ENCODE measurements at regions not wholly inside any gene's neighbourhood (a gene's known extent, or its start where the extent isn't known, plus 50 kb on each side); places are given as distances from the start of the nearest gene placed in this dataset.
A peak's percentile ranks its signal among the peaks of the same experiment; 100 is the strongest.

DNA sequence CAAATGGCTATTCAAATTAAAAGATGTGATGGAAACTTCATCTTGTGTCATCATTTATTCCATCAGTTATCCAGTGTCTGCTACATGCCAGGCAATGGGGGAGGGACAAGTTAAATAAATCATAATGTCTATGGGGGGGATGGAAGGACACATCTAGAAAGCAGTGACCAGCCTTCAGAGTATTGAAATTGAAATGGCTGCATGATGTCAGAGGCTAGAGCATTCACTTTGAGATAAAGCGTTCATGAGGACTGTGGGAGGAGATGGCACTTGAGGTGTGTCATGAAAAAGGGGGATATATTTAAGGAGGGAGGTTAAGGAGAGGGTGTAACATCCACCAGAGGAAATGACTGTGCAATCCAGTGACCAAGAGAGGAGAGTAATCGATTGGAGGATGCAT, 50.6 kb downstream of the SLIT2 start:
- no peak overlapping the region for H3K4me3 ChIP-seq (ENCODE audit: insufficient read depth, low read depth, low read length)
- no peaks in the 10 kb centered on the region for H3K27me3 ChIP-seq (ENCODE audit: control insufficient read depth, insufficient read depth, low read length)
- no peaks in the 10 kb centered on the region for H3K36me3 ChIP-seq (replicated peaks; ENCODE audit: control insufficient read depth, insufficient read depth, low read length)
- DNase-seq: no peak

DNA sequence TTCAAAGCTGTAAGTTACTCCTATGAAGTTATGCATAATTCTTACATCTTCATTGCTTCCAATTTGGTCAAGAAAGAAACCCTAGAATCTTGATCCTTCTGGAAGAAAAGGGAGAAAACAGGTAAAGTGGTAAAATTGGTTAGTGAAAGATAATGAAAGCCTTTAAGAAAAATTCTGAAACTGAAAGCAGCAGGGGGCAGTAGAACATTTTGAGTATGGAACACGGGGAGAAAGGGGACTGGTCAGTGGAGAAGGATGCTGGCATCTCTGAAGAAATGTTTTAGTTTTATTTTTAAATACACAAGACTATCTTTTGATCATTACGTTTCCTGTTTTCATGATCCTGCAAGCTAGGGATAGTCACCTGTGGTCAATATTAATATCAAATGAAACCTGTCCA, 54.3 kb downstream of the SLIT2 start:
- Histone ChIP-seq H3K36me3 (replicated peaks; ENCODE audit: control insufficient read depth, insufficient read depth, low read length) (no peaks in the 10 kb centered on the region), H3K4me3 (ENCODE audit: insufficient read depth, low read depth, low read length) (no peak overlapping the region), H3K27me3 (ENCODE audit: control insufficient read depth, insufficient read depth, low read length) (no peaks in the 10 kb centered on the region)
- no peak for DNase-seq

DNA sequence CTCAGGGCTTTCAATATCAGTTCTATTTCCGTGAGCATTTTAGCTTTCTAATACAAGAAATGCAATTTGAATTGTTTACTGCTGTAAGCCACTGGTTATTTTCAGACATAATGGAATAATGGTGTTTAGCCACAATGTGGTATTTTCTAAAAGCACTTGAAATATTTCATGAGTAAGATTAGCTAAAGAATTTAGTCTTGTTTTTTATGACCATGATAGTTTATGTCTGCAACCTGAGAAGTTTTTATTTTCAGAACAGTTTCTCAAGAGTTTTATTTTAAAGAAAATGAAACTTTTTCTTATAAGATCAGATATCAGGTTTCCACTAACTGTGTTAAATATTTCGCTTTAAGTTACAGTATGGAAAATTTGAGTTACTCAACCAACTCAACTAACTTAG, 60.2 kb downstream of the SLIT2 start:
- DNase-seq: no peak
- Histone ChIP-seq H3K27me3 (ENCODE audit: control insufficient read depth, insufficient read depth, low read length) (no peaks in the 10 kb centered on the region), H3K4me3 (ENCODE audit: insufficient read depth, low read depth, low read length) (no peak overlapping the region), H3K36me3 (replicated peaks; ENCODE audit: control insufficient read depth, insufficient read depth, low read length) (no peaks in the 10 kb centered on the region)

DNA sequence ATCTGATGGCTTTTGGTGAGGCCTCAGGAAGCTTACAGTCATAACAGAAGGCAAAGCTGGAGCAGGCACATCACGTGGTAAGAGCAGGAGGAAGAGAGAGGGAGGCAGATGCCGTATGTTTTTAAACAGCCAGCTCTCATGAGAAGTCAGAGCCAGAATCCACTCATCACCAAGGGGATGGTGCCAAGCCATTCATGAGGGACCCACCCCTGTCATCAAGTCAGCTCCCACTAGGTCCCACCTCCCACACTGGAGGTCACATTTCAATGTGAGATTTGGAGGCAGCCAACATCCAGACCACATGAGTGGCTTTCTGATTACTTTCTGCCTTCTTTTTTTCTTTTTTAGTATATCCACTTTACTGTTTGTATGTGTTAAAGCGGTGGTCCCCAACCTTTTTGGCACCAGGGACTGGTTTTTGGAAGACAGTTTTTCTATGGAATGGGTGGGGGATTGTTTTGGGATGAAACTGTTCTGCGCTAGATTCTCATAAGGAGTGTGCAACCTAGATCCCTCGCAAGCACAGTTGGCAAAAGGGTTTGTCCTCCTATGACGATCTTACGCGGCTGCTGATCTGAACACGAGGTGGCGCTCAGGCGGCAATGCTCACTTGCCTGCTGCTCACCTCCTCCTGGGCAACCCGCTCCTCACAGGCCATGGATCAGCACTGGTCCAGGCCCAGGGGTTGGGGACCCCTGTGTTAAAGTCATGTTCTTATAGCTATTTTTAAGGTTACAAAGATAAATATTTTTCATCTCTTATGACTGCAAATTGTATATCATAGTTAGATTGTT, 61.7 kb downstream of the SLIT2 start:
- Histone ChIP-seq H3K36me3 (replicated peaks; ENCODE audit: control insufficient read depth, insufficient read depth, low read length) (no peaks in the 10 kb centered on the region), H3K4me3 (ENCODE audit: insufficient read depth, low read depth, low read length) (no peak overlapping the region), H3K27me3 (ENCODE audit: control insufficient read depth, insufficient read depth, low read length) (no peaks in the 10 kb centered on the region)
- peak; percentile 36 for DNase-seq

DNA sequence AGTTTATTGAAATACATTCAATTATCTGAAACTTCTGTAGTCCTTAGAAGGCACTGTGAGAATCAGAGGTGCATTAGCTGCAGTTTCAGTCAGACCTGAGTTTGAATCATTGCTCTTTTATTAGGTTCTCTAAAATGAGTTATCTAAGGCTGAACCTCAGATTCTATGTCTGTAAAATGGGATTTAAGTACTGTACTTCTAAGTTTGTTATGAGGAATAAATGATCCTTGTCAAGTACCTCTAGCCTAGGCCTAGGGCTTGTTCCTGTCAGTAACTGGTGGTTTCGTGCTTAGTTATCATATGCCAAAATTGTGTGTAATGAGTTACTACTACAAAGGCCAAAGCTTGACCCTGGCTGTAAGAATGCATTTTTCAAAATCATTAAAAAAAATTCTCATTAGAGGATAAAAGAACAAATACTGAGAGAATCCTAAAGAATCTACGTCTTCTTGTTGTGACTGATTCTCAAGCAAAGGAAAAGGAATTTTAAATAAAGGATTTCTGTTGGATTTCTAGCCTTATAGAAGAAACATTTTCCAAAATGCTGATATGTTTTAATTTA, 65.8 kb downstream of the SLIT2 start:
- no peak for DNase-seq
- Histone ChIP-seq H3K36me3 (replicated peaks; ENCODE audit: control insufficient read depth, insufficient read depth, low read length) (no peaks in the 10 kb centered on the region), H3K4me3 (ENCODE audit: insufficient read depth, low read depth, low read length) (no peak overlapping the region), H3K27me3 (ENCODE audit: control insufficient read depth, insufficient read depth, low read length) (no peaks in the 10 kb centered on the region)

DNA sequence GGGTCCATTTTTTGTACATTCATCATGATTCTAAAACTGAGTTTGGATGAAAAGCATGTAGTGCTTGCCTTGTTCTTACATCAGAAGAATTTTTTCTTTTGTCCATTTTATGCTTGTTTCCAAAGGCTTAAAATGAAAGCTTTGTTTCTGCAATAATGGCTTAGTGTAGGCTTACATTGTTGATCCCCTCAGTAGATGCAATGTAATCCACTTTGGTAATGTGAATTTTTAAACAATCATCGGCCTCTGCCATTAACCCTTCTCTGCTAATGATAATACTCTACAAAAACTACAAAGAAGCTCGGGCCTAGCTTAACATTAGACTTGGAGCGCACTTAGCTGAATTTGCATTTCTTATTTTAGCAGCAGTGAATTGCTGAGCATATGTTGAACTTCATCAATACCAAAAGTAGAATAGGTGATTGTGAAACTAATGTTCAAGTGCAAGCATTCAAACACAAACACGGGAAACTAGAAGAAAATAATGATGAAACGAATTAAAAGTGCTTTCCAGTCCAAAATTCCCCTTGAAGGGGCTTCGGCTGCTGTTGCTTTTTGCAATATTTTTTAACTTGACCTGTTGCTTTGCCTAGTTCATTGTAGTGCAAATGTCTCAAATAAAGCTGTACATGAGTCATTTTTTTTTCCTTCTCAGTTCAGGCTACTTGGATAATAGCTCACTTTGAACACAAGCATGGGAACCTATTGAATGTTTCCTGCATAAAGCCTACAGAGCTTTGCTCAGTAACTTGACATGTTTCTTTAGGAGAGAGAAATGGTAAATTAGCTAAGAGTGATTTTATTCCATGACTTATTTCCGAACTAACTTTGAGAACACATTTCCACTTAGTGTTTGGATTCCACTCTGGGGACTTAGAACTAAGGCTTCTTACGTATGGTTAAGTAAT, 66.5 kb downstream of the SLIT2 start:
- H3K4me3 ChIP-seq (ENCODE audit: insufficient read depth, low read depth, low read length): no peak overlapping the region
- no peak for DNase-seq
- H3K27me3 ChIP-seq (ENCODE audit: control insufficient read depth, insufficient read depth, low read length): no peaks in the 10 kb centered on the region
- H3K36me3 ChIP-seq (replicated peaks; ENCODE audit: control insufficient read depth, insufficient read depth, low read length): no peaks in the 10 kb centered on the region

DNA sequence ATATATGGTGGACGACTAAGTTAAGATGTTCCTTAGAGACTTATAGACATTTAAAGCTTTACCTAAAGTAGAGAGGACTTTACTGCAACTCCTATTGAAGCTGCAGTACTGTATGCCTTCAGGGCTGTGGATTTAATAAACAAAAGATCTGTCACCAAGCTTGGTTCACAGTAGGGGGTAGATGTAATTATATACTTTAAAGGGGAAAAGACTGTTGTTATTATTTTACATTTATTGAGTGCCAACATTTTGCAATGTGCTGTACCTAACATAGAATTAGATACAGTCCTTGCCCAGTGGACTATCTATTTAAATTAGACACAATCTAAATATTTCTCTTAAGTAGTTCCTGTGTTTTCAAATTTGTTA, 67.2 kb downstream of the SLIT2 start:
- no peak for DNase-seq
- Histone ChIP-seq H3K36me3 (replicated peaks; ENCODE audit: control insufficient read depth, insufficient read depth, low read length) (no peaks in the 10 kb centered on the region), H3K4me3 (ENCODE audit: insufficient read depth, low read depth, low read length) (no peak overlapping the region), H3K27me3 (ENCODE audit: control insufficient read depth, insufficient read depth, low read length) (no peaks in the 10 kb centered on the region)

DNA sequence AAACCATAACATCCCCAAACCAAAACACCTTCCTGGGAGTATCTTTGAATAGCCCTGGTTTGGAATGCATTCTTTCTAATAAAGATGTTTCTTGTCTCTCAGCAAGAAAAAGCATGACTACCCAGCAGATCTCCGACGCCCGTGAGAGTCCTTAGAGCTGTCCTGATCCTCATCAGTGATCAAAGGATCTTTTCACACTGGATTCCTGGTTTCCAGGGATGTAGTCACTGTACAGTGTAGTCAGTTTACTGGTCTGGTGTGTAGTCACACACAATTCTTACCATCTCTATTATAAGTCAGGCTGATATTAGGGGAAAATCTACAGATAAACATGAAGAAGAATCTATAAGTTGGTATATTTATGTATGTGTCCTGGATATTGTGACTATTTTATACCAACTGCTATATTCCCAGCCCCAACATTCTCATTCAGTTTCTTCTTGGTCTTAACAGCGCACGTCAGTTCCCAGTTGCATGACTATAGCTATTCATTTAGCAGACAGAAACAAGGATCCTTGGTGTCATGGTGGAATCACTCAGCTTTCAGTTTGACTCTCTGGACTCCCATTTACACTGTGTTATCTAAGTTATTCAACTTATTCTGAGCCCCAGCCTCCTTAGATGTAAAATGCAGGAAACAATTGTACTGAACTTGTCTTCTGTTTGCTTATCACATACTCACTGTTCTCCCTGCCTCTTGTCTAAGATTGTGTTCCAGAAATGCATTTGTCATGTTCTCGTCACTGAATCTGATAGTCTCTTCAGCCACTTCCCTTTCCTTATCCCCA, 68.3 kb downstream of the SLIT2 start:
- DNase-seq: no peak
- no peak overlapping the region for H3K4me3 ChIP-seq (ENCODE audit: insufficient read depth, low read depth, low read length)
- H3K36me3 ChIP-seq (replicated peaks; ENCODE audit: control insufficient read depth, insufficient read depth, low read length): no peaks in the 10 kb centered on the region
- H3K27me3 ChIP-seq (ENCODE audit: control insufficient read depth, insufficient read depth, low read length): no peaks in the 10 kb centered on the region

DNA sequence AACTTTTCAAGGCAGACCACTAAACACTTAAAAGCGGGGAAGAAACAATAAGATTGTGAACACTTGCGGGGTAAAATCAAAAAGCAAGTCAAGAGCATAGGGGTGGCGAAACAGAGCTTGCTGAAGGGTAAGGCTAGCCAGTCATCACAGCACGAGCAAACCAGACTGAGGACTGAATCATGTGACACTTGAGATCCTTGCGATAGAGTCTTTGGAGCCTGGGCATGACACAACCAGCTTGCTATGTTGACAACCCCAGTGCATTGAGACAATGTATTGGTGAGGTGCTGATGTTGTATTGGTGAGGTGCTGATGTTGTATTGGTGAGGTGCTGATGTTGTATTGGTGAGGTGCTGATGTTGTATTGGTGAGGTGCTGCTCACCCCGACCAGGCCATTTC, 72.3 kb downstream of the SLIT2 start:
- no peaks in the 10 kb centered on the region for H3K36me3 ChIP-seq (replicated peaks; ENCODE audit: control insufficient read depth, insufficient read depth, low read length)
- H3K4me3 ChIP-seq (ENCODE audit: insufficient read depth, low read depth, low read length): no peak overlapping the region
- H3K27me3 ChIP-seq (ENCODE audit: control insufficient read depth, insufficient read depth, low read length): no peaks in the 10 kb centered on the region
- no peak for DNase-seq

DNA sequence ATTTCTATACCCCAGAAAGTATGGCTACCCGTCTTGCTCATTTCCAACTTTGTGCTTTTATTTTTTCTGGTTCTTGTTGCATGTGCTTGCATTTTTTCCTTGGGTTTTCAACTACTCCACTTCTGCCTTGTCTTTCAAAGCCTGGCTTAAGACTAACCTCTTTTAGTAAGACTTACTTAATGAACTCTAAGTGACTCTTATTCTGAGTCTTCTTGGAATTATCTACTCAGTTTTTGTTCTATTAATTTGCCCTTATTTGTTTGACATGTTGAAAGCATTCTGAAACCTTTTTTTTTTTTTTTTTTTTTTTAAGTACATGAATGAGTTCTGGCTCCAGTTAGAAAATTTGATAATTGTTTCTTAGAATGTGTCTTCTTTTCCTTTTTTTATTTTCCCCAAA, 74.8 kb downstream of the SLIT2 start:
- DNase-seq: no peak
- Histone ChIP-seq H3K27me3 (ENCODE audit: control insufficient read depth, insufficient read depth, low read length) (no peaks in the 10 kb centered on the region), H3K4me3 (ENCODE audit: insufficient read depth, low read depth, low read length) (no peak overlapping the region), H3K36me3 (replicated peaks; ENCODE audit: control insufficient read depth, insufficient read depth, low read length) (no peaks in the 10 kb centered on the region)

DNA sequence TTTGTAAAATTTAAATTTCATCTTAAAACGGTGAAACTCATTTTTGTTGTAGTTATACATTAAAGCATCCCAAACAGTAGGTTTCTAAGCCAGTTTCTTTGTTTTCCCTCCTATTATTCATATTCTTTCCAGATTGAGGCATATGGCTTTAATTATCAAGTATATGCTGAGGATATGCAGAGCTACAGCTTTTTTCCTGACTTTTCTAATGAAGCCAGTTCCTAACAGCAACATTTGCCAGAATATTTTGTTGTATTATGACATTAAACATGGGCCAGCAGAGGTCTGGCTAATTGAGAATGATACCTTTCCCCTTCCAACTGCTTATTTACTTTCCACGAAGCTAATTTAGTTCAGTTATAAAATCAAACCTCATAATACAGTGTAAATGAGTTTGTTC, 75.3 kb downstream of the SLIT2 start:
- Histone ChIP-seq H3K27me3 (ENCODE audit: control insufficient read depth, insufficient read depth, low read length) (no peaks in the 10 kb centered on the region), H3K4me3 (ENCODE audit: insufficient read depth, low read depth, low read length) (no peak overlapping the region), H3K36me3 (replicated peaks; ENCODE audit: control insufficient read depth, insufficient read depth, low read length) (no peaks in the 10 kb centered on the region)
- no peak for DNase-seq

DNA sequence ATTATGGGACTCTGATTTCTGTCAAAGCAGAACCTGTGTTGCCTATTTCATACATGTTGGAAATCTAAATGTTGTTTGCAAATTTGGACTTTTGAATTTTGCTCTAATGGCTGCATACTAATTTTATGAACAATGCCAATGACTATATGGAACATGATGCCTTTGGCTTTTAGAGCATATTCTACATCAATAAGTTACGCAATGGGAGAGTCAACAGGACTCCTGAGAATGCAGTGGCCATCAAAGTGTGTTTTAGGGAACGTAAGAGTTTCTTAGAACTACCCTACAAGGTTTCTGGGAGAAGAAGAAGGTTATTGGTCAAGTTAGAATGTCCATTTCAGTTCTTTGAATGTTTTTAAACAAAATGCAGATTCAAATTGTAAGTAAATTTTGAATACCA, 76.1 kb downstream of the SLIT2 start:
- H3K27me3 ChIP-seq (ENCODE audit: control insufficient read depth, insufficient read depth, low read length): no peaks in the 10 kb centered on the region
- H3K4me3 ChIP-seq (ENCODE audit: insufficient read depth, low read depth, low read length): no peak overlapping the region
- DNase-seq: no peak
- no peaks in the 10 kb centered on the region for H3K36me3 ChIP-seq (replicated peaks; ENCODE audit: control insufficient read depth, insufficient read depth, low read length)

DNA sequence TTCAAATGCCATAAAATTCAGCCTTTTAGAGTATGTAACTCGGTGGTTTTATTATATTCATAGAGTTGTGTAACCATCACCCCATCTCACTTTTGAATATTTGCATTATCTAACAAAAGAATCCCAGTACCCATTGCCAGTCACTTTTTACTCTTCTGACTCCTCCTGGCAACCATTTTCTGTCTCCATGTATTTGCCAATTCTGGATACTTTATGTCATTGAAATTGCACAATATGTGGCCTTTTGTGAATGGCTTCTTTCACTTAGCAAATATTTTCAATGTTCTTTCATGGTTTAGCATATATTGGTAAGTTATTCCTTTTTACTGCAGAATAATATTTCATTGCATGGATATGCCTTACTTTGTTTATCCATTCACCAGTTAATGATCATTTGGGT, 79.9 kb downstream of the SLIT2 start:
- Histone ChIP-seq H3K27me3 (ENCODE audit: control insufficient read depth, insufficient read depth, low read length) (no peaks in the 10 kb centered on the region), H3K36me3 (replicated peaks; ENCODE audit: control insufficient read depth, insufficient read depth, low read length) (no peaks in the 10 kb centered on the region), H3K4me3 (ENCODE audit: insufficient read depth, low read depth, low read length) (no peak overlapping the region)
- DNase-seq: no peak

DNA sequence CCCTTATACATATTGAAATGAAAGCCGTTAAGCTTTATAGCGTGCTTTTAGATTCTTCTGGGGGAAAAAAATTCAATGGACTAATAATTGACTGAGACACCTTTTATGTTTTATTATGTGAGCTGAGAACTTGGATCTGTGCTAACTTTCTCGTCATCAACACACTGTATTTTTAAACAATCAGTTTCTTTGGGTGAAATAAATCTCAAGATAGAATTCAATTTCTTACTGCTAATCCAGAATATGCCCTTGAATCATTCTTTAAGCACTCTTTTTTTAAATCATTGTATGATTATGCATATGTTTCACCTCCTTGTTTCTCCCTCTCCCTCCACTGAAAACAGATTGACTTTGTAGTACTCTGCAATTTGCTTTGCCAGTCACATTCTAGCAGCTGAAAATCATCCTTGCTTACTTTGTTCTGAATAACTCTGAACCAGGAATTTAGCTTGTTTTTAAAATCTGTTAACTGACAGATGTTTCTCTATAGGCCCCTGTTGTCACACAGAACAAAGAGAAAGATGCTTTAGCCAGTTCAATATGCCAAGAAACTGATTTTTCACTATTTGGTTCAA, 81.5 kb downstream of the SLIT2 start:
- H3K4me3 ChIP-seq (ENCODE audit: insufficient read depth, low read depth, low read length): no peak overlapping the region
- H3K36me3 ChIP-seq (replicated peaks; ENCODE audit: control insufficient read depth, insufficient read depth, low read length): no peaks in the 10 kb centered on the region
- no peak for DNase-seq
- H3K27me3 ChIP-seq (ENCODE audit: control insufficient read depth, insufficient read depth, low read length): no peaks in the 10 kb centered on the region
